DMS 273 (cell line): ENCODE measurements at regions not wholly inside any gene's neighbourhood (a gene's known extent, or its start where the extent isn't known, plus 50 kb on each side); places are given as distances from the start of the nearest gene placed in this dataset.

Source experiments
- DNase-seq: peaks from one replicate; lab custom pipeline; 2025; ENCODE audit not compliant: unreplicated experiment; lab: John Stamatoyannopoulos, UW

DNA sequence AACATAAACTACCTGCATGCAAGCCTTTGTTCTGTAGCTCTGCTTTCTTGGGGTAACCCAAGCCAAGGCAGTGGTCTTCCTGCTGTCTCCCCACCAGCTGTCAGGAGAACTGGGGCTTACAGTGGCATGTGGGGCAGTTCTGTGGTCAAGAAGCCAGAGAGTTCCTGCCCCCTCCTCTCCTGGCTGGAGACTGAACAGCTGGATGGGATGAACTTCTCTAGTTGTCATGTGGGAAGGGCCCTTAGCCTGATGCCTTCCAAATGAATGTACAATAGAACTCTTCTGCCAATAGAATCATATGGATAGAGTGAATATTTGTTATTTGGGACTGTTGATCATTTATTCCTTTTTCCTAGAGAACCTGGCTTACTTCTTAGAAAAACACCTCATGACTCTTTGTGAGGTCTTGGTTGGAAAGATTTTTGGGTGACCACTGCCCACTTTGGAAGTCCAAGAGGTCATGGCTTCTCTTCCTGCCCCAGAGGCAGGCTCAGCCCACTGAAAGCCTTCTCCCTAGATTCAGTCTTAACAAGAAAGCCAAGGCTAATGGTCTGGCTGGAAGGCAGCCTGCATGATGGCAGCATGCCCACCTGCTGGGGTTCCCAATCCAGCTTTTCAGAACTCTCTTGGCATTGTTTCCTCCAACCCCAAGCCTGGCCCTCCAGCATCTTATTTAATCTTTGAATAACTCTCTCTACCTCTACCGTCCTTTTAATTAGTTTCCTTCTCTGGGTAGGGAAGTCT lies 462.9 kb upstream of the PROK2 start:
- peak; percentile 55 for DNase-seq

DNA sequence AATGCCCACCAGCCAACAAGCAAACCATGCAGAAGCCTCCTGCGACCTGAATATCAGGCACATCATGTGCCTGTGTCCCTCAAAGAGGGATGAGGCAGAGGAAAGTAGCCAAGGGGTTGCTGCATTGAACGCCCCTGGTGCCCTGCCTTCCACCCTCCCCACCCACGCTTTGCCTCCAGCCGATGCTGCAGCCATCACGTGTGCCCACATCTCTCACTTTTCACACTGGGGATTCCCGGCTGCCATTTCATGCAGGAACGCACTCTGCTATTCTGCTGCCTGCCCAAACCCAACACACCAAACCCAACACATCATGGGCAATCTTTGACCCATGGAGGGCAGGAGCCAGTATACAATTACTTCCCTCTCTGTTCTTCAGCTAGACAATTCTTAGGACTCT lies 462.2 kb upstream of the PROK2 start:
- no peak for DNase-seq

DNA sequence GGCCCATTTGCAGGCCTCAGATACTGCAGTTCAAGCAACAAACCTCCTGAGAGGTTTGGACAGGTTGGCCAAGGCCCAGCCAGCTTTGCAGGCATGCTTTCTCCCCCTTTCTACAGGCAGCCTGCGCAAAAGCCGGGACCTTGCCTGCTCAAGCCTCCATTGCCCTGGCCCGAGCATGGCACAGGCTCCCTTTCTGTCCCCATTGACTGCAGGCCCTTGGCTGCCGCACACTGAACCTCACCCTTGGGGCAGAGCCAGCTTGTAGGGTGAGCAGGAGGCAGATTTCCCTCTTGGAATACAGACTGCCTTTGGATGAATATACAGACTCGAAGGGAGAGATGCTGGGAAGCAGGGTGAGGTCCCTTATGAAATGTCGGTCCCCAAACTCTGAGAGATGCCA lies 461.7 kb upstream of the PROK2 start:
- peak; percentile 39 for DNase-seq

DNA sequence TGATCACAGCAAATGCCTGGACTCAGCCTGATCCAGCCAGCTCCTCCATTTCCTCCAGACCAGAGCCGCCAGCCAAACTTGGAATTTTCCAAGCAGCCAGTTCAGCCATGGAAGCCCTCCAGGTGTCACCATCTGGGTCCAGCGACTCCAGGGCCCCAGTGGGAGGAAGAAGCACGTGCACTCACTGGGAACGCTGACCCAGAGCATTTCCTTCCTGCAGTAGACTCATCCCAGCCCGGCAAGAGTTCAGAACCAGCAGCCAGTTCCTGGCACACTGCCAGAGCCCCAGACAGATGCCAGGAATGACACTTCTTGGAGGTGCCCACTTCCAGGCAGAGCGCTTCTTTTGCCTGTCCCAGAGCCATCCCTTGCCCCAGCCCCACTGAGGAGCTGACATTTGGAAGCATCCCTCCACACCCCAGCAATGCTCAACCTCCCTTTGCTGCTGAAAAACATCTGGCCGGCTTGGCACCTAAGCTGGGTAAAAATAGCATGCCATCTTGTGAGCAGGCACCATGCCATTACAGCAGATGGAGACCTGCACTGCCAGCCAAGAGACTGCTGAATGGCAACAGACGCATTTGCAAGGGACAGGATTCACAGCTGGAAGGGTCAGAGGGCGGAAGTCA lies 460.3 kb upstream of the PROK2 start:
- DNase-seq: peak; percentile 93

DNA sequence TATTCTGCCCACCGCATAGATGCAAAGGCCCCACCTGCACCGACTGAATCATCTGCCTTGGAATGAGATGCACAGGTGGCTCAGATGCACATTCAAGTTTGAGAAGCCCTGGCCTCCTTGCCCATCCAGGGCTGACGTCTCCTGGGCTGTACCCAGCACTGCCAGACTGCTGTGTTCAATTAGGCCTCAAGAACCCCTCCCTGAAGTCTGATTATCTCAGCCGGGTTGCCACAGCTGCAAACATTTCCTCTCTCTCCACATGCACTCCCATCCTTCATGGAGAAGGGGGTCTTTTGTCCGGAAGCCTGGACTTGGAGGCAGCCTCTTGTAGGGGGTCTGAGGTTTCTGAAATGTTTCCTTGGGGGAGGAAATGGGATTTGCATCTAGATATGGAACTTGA lies 459.4 kb upstream of the PROK2 start:
- DNase-seq: no peak

DNA sequence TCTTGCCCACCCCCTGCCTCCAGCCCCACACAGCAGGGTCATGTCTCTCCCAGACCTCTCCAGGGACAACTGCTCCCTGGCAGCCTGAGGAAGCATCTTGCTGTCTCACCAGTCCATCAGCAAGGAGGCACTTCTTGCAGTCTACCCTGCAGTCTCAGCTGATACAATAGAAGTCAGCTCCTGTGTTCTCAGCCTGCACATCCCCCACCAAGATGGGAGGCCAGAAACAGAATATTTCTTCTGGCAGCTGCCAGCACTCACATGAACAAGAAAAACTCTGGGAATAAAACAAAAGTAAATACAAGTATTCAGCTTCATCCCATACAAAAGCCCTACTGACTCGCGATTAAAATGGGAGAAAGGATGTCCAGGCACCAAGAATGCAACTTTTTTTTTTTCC lies 457.4 kb upstream of the PROK2 start:
- no peak for DNase-seq

DNA sequence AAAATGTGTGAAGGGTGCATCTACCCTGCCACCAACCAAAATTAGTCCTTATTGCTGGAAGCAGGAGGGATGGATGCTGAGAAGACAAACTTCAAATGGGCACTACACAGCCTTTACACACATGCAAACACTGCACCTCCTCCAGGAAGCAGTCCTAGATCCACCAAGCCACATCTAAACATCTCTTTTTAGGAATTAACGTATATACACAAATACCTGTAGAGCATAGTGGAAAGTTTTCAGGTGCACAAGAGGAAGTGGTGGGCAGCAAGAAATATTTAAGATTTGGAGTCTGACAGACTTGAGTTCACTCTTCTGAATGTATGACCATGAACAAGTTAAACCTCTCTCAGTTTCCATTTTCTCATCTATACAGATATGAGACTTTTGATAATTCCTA lies 456.6 kb upstream of the PROK2 start:
- no peak for DNase-seq

DNA sequence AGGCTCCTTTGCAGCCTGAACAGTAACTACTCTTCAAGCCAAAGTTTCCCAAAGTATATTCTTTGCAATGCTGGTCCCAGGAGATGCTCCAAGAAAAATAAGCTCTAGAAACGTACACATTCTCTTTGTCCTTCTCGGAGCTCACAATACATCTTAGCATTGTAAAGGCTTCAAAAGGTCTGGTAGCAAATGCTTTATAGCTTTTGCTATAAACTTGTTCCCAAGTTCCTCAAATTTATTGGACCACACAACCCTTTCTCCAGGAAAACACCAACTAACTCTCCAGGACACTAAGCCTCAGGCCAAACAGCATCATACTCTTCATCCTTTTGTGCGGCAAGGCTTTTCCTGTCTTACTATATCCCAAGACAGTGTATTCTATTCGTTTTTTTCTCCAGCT lies 455.6 kb upstream of the PROK2 start:
- DNase-seq: no peak

DNA sequence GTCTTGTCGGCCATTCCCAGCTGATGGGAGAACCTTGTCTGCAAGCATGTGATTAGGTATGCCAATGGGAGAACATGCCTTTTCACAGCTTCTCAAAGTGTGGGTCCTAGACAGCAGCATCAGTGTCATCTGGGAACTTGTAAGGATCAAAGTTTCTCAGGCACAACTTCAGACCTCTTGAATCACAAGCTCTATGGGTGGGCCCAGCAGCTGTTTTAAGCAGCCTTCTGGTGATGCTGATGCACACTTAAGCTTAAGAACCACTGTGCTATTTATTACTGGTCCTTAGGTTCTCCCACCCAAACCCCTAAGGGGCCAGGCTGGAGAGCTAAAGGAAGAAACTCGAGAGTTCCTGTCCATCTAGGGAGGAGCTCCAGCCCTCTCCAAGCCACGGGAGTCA lies 453.9 kb upstream of the PROK2 start:
- DNase-seq: no peak

DNA sequence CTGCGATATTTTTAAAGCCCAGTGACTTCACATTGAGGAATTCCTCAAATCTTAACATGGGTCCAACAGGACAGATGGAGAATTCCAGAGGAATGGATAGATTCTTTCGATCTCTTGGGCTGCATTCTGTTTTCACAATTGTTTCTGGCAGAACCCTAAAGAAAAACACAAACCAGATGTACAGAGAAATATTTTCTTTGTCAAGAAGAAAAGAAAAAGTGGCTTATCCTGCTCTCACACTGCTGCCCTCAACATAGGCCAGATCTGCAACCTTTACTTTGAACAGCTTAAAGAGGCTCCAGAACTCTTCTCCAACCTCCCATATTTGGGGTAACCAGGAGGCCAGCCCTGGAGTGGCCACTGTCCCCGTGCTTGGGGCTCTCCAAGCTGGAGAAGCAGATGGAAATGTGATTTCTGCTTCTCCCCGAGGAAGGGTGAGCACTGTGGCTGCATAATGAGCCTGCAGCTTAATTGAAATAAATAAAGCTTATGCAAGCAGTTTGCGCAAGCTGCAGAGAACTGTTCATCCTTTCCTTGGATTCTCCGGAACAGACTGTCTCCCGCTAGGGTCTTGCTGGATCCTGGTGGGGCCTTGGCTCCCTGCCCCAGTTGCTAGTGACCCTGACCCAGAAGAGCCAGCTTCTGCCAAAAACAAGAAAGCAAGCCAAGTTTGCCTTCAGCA lies 453.2 kb upstream of the PROK2 start:
- DNase-seq: peak; percentile 18

DNA sequence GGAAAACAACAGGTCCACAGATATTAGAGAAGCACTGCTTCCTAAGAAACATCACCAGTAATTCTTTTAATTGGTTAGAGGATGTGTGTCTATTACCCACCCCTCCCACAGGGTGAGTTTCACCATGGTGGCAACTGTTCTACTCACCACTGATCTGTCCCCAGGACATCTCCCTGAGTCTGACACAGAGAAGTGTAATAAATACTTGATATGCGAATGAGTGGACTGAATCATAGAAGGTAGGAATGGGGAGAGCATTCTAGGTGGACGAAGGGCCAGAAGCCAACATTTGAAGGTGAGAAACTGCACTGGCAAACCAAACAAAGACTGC lies 452.7 kb upstream of the PROK2 start:
- no peak for DNase-seq

DNA sequence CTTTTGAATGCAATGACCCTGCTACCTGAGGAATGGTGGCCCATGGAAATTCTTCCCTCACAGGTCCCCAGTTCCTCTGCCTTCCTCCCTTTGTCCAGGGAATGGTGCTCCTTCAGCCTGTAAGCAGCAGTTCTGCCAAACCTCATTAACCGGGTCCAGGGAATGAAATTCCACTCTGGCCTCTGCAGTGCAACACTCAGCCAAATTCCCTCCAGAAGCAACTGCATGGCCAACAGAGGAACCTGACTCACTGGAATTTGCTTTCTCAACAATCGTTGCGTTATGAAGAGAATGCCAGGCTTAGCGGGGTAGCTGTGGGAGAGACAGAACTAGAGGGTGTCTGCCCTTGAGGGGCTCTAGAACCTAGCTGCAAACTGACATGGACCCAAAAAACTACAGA lies 449.4 kb upstream of the PROK2 start:
- no peak for DNase-seq

DNA sequence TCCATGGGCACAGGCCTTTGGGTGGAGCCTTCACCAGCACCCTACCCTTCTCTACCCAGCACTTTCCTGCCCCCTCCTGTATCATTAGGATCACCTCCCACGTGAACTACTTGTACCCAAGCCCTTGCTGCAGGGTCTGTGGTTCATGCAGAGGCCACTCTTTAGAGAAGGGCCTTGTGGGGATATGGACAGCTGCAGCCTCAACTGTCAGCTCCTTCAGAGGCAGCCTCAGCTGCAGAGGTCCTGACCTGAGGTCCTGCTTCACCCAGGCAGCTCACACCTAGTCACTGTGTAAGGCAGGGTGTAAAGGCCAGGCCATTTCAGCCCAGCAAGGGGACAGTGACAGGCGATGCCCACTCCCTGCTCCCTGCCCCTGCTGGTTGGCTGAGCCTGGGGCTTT lies 448.6 kb upstream of the PROK2 start:
- DNase-seq: no peak

DNA sequence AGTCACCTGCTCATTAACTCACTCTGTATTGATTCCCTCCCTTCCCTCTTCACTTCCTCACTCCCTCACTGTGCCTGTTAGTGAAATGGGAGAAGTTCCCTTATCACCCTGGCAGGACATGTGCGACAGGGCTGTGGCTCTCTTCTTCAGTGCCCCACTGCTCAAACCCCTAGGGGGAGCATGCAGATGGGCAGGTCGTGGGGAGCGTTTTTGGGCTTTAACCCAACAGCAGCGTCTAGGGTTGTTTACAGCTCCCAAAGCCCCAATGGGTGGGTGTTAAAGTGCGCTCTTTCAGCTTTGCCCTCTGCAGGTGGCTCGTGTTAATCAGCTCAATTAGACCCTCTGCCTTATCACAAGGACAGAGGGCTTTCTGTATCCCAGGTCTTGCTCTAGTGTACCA lies 447.8 kb upstream of the PROK2 start:
- DNase-seq: no peak

DNA sequence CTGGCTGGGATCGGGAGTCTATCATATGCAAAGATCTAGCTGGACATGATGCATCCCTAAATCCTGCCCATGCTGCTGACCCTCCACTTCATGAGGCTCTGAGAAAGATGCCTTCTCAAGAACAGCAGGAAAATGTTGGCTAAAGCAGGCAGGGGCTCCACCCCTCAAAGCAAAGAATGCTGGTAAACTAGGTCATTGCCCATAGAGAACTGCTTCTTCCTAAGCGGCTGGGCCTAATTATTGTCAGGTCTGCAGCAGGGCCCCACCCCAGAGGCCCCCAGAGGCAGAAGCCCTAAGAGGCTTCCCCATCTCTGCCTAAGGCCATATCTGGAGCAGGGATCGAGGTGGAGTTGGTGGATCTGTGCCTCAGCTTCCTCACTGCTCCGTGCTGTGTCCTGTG lies 447.4 kb upstream of the PROK2 start:
- no peak for DNase-seq

DNA sequence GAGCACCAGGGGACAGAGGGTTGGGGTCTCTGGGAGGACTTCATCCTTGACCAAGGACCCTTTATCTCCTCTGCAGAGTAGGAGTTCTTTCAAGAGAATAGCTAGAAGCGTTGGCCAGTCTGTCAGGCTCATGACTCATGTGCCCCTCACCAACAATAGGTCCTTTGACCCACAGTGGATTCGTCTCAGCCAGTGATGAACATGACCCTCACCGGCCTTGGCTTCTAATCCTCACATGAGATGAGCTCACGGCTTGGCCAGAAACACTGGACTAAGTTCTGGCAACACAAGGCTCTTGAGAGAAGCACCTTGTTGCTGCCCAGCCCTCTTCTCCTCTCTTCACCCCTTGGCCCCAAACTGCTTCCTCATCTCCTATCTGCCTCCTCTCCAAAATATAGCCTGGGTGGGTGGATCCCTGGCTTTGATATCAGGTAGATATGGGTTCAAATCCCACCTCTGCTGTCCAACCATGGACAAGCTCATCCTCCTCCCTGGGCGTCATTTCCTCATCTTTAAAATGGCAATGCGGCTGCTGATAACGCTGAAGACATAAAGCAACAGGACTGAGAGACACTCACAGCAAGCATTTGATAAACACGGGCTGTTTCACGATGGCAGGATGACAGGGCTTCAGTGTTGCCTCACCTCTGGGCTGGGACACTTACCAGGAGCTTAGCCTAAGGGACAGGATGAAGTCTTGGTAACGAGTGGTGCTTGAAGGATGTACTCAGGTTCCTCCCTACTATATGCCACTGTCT lies 446.7 kb upstream of the PROK2 start:
- no peak for DNase-seq

DNA sequence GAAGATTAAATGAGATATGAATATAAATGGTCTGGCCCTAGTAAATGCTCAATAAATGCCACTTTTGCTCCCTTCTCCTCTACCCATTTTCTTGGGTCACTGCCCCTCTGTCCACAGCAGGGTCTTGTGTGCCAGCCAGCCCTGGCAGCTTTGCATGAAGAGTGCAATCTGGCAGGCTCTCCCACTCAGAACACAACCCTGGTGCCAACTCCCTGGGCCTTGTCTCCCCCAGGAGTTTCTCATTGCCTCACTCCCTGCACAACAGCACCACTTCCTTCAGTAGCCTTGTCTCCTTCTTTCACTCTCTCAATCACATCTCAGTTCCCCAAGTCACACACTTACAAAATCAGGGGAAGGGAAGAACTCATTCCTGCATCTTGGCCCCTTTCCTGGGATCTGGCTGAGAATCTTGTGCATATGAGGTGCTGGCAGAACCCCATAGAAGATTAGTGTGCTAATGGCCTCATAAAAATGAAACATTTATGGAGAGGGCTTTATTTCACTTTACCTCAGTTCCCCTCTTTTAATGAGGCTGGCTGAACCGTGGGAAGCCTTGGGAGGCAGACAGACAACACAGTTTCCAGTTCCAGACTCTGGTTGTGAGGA lies 445.9 kb upstream of the PROK2 start:
- DNase-seq: no peak

DNA sequence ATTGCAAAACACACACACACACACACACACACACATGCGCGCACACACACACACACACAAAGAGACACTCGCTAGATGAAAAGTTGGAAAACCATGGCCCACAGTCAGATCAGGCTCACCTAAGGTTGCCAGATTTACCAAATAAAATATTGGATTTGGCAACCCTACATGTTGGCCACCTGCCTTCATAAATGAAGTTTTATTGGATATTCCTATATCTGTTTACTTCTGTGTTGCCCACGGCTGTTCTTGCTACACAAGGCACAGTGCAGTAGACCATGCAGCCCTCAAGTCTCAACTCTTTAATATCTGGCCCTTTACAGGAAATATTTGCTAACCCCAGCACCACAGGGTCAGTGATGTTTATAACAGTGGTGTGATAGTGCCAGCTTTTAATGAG lies 445.0 kb upstream of the PROK2 start:
- no peak for DNase-seq

DNA sequence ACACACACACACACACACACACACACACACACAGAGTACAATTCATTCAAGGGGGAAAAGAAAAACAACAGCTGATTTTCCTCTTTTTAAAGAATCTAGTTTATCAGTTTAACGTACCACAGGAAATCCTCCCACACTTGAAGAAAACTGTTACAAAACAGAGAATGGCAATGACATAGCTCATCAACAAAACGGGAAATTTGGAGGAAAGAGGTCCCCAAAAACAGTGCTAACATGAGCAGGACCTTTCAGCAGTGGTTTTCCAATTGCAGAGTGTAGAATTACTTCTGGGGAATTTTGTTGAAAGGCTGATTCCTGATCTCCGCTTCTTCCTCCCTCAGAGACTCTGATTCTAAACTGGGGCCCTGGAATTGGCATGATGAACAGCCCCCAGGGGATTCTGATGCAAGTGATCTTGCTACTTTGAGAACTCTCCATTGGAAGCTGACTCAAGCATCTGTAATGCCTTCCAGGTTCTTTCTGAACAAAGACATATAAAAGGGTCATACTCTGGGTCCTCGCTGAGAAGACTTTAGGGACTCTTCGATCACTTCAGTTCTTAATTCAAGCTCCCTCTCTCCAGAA lies 442.6 kb upstream of the PROK2 start:
- no peak for DNase-seq

DNA sequence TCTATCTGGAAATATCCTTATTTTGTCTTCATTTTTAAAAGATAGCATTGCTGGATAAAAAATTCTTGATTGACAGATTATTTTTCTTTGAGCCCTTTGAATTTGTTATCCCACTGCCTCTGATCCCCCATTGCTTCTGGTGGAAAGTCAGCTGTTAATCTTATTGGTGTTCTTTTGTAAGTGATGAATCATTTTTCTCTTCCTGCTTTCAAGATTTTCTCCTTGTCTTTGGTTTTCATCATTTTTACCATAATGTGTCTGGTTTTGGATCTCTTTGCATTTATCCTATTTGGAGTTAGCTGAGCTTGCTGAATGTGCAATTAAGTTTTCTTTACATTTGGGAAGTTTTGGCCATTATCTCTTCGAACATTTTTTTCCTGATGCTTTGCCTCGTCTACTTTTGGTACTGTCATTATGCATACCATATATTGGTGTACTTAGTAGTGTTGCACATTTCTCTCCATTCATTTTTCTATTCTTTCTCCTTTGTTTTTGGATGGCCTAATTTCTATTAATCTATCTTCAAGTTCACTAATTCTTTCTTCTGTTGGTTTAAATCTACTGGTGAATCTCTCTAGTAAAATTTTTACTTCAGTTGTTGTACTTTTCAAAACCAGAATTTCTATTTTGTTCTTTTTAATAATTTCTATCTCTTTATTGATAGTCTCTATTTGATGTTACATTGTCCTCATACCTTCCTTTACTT lies 440.0 kb upstream of the PROK2 start:
- DNase-seq: no peak

DNA sequence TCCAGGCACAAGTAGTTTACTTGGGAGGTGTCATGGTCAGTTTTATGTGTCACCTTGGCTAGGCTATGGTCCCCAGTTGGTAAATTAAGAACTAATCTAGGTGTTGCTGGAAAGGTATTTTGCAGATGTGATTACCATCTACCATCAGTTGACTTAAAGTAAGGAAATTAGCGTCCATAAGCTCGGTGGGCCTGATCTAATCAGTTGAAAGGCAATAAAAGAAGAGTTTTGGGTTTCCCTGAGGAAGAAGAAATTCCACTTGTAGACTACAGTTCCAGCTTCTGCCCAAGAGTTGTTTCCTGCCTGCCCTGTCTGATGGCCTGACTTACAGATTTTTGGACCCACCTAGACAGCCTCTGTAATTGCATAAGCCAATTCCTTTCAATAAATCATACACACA lies 438.7 kb upstream of the PROK2 start:
- no peak for DNase-seq
